ENCODE measurements at regions not wholly inside any gene's neighbourhood (a gene's known extent, or its start where the extent isn't known, plus 50 kb on each side); places are given as distances from the start of the nearest gene placed in this dataset.

DNA sequence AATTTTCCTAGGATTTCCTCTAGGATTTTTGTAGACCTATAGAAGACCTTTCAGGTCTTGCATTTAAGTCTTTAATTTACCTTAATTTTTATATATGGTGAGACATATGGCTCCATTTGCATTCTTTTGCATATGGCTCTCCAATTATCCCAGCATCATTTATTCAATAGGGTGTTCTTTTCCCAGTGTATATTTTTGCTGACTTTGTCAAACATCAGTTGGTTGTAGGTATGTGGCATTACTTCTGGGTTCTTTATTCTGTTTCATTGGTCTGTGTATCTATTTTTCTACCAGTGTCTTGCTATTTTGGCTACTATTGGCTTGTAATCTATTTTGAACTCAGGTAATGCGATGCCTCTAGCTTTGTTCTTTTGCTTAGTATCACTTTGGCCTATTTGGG lies 239.8 kb upstream of the CNTNAP5 start:
- TF ChIP-seq POLR2AphosphoS5 (IDR thresholded peaks at IDR 0.05; ENCODE audit: low read depth, low read length) (no peak), POLR2A (IDR thresholded peaks at IDR 0.05; ENCODE audit: low read depth, low read length) (no peak), TAF1 (IDR thresholded peaks at IDR 0.05; ENCODE audit: low read depth, low read length) (no peak), SPI1 (IDR thresholded peaks at IDR 0.05; ENCODE audit: low read depth, low read length) (no peak)

All from GM12891 (cell line).